ENCODE measurements at regions not wholly inside any gene's neighbourhood (a gene's known extent, or its start where the extent isn't known, plus 50 kb on each side); places are given as distances from the start of the nearest gene placed in this dataset.

DNA sequence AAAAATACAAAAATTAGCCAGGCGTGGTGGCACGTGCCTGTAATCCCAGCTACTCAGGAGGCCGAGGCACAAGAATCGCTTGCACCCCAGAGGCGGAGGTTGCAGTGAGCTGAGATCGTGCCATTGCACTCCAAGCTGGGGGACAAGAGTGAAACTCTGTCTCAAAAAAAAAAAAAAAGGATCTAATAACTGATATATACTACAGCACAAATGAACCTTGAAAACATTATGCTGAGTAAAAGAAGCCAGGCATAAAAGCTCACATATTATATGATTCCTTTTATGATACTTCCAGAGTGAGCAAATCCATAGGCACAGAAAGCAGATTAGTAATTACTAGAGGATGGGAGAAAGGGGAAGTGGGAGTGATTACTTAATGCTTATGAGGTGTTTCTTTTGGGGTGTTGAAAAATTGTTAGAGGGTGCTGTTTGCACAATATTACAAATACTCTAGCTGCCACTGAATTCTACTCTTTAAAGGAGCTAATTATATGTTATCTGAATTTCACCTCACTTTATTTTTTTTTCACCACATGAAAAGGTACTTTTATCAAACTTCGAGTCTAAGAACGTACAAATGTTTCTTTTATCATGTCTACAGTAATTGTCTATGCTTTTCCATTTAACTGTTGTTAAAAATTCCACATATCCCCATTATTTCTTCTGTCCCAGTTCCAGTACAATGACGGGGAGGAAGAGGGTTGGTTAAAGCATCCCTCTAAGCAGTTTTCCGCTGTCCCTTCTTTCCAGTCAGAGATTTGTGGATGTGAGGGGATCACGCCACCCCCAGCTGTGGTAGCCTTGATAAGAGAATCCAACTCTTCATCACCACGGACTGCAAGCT is 77.7 kb upstream of the FAM174B start:
- TF ChIP-seq SMARCA5 (IDR thresholded peaks at IDR 0.05) (no peak), RAD21 (IDR thresholded peaks at IDR 0.05; ENCODE audit: insufficient read depth, low read depth, low read length) (no peak), FOS (IDR thresholded peaks at IDR 0.05; ENCODE audit: borderline replicate concordance, extremely low read depth, insufficient read length) (no peak), POLR2AphosphoS5 (IDR thresholded peaks at IDR 0.05; ENCODE audit: low read length) (no peak), GABPA (IDR thresholded peaks at IDR 0.05; ENCODE audit: low read depth) (no peak), POLR2A (IDR thresholded peaks at IDR 0.05; ENCODE audit: low read depth, low read length) (no peak), TCF12 (IDR thresholded peaks at IDR 0.05; ENCODE audit: low read depth, low read length) (no peak), JUNB (IDR thresholded peaks at IDR 0.05) (peak; percentile 41; the same call in 1 of the 2 replicates), ZZZ3 (IDR thresholded peaks at IDR 0.05; ENCODE audit: control insufficient read depth, insufficient read length, low read depth) (no peak), PAX8 (IDR thresholded peaks at IDR 0.05) (no peak), EZH2 (IDR thresholded peaks at IDR 0.05; ENCODE audit: borderline replicate concordance, control insufficient read depth, low read depth, low read length) (no peak)
- TF ChIP-seq, protein P1, sequence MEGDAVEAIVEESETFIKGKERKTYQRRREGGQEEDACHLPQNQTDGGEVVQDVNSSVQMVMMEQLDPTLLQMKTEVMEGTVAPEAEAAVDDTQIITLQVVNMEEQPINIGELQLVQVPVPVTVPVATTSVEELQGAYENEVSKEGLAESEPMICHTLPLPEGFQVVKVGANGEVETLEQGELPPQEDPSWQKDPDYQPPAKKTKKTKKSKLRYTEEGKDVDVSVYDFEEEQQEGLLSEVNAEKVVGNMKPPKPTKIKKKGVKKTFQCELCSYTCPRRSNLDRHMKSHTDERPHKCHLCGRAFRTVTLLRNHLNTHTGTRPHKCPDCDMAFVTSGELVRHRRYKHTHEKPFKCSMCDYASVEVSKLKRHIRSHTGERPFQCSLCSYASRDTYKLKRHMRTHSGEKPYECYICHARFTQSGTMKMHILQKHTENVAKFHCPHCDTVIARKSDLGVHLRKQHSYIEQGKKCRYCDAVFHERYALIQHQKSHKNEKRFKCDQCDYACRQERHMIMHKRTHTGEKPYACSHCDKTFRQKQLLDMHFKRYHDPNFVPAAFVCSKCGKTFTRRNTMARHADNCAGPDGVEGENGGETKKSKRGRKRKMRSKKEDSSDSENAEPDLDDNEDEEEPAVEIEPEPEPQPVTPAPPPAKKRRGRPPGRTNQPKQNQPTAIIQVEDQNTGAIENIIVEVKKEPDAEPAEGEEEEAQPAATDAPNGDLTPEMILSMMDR (IDR thresholded peaks at IDR 0.05 in 2 of 3, conservative IDR thresholded peaks at IDR 0.05 in 1 of 3; ENCODE audit: control insufficient read depth in 2 of 3, extremely low read depth in 1 of 3, insufficient read depth in 1 of 3, low read depth in 3 of 3, low read length in 3 of 3): no peak
- TF ChIP-seq, protein P2, sequence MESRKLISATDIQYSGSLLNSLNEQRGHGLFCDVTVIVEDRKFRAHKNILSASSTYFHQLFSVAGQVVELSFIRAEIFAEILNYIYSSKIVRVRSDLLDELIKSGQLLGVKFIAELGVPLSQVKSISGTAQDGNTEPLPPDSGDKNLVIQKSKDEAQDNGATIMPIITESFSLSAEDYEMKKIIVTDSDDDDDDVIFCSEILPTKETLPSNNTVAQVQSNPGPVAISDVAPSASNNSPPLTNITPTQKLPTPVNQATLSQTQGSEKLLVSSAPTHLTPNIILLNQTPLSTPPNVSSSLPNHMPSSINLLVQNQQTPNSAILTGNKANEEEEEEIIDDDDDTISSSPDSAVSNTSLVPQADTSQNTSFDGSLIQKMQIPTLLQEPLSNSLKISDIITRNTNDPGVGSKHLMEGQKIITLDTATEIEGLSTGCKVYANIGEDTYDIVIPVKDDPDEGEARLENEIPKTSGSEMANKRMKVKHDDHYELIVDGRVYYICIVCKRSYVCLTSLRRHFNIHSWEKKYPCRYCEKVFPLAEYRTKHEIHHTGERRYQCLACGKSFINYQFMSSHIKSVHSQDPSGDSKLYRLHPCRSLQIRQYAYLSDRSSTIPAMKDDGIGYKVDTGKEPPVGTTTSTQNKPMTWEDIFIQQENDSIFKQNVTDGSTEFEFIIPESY (IDR thresholded peaks at IDR 0.05): no peak
- TF ChIP-seq, protein P3, sequence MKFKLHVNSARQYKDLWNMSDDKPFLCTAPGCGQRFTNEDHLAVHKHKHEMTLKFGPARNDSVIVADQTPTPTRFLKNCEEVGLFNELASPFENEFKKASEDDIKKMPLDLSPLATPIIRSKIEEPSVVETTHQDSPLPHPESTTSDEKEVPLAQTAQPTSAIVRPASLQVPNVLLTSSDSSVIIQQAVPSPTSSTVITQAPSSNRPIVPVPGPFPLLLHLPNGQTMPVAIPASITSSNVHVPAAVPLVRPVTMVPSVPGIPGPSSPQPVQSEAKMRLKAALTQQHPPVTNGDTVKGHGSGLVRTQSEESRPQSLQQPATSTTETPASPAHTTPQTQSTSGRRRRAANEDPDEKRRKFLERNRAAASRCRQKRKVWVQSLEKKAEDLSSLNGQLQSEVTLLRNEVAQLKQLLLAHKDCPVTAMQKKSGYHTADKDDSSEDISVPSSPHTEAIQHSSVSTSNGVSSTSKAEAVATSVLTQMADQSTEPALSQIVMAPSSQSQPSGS (IDR thresholded peaks at IDR 0.05; ENCODE audit: low read length): no peak
